GM19324 (cell line): ENCODE measurements at regions not wholly inside any gene's neighbourhood (a gene's known extent, or its start where the extent isn't known, plus 50 kb on each side); places are given as distances from the start of the nearest gene placed in this dataset.
"Not testable (repeated sequence)": the region's sequence is repeated elsewhere in the genome, so short reads cannot be mapped to it uniquely, and the experiment has no call there.

ENCODE experiments used
- ATAC-seq: cut with Tn5 transposase; IDR thresholded peaks from one replicate; pipeline ENCODE4 v1.9.1; 2021; ENCODE audit warnings: mild to moderate bottlenecking, moderate library complexity; ENCODE audit not compliant: unreplicated experiment, low FRiP score

DNA sequence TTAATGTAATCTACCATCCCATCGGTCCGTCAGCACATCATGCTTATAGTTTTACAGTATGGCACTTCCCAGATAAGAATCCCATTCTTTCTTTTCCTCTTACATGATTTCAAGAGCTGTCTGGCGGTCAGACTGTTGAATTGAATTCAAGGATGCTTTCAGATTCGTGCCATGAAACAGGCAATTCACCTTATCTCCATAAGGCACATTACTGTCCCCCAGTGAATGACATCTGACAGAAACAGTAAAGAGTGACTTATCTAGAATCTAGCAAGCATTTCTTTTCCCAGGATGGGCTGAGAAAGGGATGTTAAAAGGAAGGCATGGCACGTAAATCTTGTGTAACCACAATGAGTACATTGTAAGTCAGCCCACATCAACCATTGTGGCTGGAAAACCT is 61.1 kb upstream of the SEM1 start:
- ATAC-seq, result no peak

GRCh38 chr7:96772139-96772694 is 62.6 kb upstream of the SEM1 start:
- ATAC-seq, result no peak

- no peak for ATAC-seq
Measured at GRCh38 chr7:96773483-96773882, 63.8 kb upstream of the SEM1 start.

DNA sequence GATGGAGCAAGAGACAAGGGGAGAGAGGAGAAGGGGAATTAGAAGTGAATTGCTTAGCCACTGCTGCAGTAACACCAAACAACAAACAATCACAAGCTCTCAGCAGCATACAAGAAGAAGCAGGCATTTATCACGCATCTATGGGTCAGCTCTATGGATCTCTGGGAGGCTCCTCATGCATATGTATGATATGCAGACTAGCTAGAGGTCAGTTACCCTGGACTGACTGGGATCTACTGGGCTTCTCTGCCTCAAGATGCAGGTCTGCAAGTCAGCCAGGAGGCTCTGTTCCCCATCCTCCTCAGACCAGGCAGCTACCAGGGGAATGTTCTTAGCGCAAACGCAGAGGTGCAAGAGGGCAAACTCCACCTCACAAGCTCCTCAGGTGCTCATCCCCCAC is 64.7 kb upstream of the SEM1 start:
- no peak for ATAC-seq

- ATAC-seq, result no peak
Measured at GRCh38 chr7:96775046-96775445, 65.4 kb upstream of the SEM1 start.

DNA sequence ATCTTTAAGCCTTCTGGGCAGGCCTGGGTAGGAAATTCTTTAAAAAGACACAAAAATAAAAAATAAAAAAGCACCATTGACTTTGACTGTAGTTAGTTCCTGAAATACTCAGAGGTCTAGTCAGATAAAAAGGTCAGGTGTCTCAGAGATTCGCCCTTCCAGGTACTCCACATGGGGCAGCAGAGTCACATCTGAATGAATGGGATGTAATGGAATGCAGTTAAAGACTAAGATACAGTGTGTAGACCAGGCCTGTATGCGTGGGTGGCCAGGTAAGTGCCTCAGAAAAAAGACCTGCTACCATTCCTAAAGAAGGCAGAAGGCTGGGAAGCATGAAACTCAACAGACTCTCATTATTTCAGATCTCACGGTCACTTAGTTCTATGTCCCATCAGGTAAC is 68.6 kb upstream of the SEM1 start:
- no peak for ATAC-seq

DNA sequence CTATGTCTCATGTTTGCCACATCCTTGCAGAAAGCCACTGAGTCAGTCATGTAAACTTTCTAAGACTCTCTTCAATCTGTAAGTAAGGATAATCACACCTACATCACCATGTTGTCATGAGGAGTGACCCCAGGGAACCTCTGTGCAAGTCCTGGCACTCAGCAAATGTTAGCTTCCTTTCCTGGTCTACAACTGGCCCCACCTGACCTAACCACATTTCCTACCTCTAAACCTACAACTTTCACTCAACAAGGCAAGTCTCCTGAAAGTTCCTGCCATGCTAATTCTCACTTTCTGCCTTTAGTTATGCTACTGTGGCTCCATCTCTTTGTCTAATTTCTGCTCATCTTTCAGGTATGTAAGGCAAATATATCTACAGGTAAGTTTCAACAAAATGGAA is 72.3 kb upstream of the SEM1 start:
- no peak for ATAC-seq

GRCh38 chr7:96782686-96783298 is 73.1 kb upstream of the SEM1 start:
- ATAC-seq, result not testable (repeated sequence)

DNA sequence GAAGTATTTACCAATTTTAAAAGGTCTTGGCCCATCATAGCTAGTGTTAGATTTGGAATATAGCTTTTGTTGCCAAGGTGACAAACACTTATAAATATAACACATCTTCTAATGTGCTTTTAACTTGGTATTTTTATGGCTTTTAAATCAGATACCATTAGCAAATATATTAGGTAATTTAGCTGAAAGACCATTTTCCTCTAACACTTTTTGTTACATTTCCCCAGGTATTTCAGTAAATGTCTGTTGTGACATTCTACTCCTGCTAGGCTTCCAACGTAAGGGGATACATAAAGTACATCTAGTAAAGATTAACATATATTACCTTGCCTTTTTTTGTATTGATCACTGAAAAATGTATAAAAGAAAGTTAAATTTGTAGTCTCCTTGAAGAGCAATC is 75.0 kb upstream of the SEM1 start:
- no peak for ATAC-seq

- ATAC-seq, result no peak
Measured at GRCh38 chr7:96786261-96786997, 76.8 kb upstream of the SEM1 start.

DNA sequence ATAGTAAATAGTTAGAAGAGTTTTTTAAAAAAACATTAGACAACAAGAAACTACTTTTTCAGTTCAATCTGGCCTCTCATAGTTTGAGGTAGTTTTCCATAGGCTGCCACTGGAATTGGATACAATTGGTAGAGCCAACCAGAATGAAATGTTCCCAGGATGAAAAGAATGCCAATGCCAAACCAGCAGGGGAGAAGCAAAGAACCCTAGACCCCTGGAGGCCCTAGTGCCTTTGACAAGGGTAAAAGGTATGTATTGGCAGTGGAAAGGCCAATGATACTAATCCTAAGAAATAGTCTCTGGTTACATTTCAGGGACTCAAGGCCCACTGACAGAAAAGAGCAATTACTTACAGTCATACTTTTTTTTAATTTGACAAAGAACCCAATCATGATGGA is 77.4 kb upstream of the SEM1 start:
- ATAC-seq, result no peak

DNA sequence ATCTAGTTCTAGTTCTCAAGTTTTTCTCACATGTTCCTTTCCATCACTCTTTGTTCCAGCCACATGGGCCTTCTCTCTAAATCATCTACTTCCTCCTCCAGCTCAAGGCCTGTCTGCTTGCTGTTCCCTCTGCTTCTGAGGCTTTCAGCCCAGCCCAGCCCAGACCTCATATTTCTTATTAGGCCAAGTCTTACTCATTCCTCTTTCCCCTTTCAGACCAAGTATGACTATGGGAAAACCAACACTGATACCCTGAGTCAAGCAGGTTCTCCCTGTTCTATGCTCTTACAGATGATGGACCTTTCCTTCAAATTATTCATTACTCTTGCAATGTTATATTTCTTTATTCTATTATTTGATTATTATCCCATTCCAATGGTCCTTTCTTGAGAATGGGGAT is 80.3 kb upstream of the SEM1 start:
- no peak for ATAC-seq

DNA sequence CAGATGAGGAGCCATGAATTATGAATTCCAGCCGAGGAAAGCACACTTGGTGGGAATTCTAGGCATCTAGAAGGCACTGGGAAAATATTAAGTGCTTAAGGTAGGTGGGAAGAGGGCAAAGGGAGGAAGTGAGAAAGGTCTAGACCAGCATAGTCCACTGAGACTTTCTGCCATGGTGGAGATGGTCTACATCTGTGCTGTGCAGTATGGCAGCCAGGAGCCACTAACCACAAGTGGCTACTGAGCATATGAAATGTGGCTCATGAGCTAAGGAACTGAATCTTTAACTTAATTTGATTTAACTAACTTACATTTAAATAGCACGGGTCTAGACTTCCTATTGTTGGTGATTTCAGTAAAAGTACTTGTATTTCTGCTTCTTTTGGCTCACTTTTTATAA is 82.5 kb upstream of the SEM1 start:
- no peak for ATAC-seq

GRCh38 chr7:96794063-96794462 is 84.4 kb upstream of the SEM1 start:
- no peak for ATAC-seq

DNA sequence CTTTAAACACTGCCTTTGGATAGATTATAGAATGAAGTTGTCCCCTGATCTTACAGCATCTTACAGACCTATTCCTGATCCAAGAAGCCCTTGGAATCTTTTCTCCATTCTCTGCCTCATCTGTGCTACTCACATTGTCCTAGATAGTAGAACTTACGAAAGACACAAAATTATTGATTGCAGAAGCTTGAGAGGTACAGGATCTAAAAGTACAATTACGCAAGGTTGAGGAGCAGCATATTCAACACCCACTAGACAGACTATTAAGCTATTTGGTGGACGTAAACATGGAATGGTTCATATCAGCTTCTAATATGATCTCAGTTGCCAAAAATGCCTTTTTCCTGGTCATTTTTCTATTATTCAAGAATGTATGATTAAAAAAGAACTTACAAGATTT is 90.5 kb upstream of the SEM1 start:
- no peak for ATAC-seq

- no peak for ATAC-seq
Measured at GRCh38 chr7:96800824-96801223, 91.2 kb upstream of the SEM1 start.

DNA sequence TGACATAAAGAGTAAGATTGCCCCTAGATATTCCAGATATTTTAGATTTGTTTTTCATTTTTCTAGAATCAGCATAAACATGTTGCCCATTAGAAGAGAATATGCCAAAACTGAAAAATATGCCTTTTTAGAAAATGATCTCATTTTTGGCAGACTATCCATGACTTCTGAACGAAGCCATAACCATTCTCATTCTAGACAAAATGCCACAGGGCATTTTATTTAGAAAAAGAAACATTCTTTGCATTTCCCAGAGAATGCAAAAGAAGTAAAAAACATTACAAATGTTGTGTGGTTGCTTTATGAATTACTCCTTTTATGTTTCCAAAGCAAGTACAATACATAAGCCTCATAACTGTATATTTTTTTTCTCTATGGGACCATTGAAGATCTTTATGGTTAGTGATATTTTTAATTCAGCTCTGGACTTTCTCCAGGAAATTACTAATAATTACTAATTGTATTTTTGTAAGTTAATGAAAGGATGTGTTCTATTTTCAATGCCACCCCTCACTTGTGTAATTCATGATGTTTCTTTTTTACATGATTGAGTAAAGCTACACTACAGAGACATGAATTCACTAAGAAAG is 109.6 kb upstream of the SEM1 start:
- no peak for ATAC-seq

GRCh38 chr7:96821131-96821530 is 111.5 kb upstream of the SEM1 start:
- not testable (repeated sequence) for ATAC-seq

DNA sequence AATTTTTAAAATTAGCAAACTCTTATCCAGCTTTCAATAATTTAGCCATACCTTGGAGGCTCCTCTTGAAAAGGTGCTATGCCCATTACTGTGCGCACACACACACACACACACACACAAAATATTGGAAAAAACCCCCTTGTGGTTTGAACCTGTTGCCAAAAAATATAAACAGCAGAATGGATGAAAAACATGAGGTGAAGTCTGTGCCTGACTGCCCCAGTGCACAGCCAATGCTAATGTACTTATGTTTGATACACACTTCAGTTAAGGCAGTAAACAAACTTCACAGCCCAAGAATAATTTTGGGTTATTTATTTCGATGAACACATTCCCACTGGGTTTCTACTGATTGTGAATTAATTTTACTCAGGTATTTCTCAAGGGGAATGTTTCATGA is 113.2 kb upstream of the SEM1 start:
- no peak for ATAC-seq

GRCh38 chr7:96823274-96823673 is 113.6 kb upstream of the SEM1 start:
- no peak for ATAC-seq

GRCh38 chr7:96824686-96825085 is 115.0 kb upstream of the SEM1 start:
- no peak for ATAC-seq

- ATAC-seq, result no peak
Measured at GRCh38 chr7:96825285-96825684, 115.6 kb upstream of the SEM1 start.
